CD4-positive, alpha-beta T cell treated with Interleukin-6 for 4 hours (primary cell): ENCODE measurements at regions not wholly inside any gene's neighbourhood (a gene's known extent, or its start where the extent isn't known, plus 50 kb on each side); places are given as distances from the start of the nearest gene placed in this dataset.

ENCODE experiments used
- DNase-seq: peaks from one replicate; pipeline ENCODE4 v3.0.0-alpha.2; 2020; ENCODE audit warnings: mixed read lengths

- no peak for DNase-seq
These were observed 450.3 kb upstream of the THRB start for GRCh38 chr3:24944805-24945520.

DNA sequence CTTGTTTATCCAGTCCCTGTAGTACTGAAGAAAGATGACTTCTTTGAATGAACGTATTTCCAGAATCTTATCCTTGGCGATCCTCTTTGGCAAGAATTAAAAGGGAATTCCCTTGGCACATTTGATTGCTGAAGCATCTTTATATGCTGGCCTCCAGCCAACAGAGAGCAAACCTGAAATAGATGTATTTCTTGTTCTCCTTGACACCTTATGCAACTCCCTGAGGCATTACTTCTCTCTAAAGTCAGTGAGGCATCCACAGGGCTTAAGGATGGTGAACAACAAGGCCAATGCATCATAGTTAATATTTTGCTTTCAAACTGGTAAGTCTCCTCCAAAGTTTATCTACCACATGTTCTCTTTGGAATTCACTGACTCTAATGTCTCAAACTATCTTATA lies 450.9 kb upstream of the THRB start:
- no peak for DNase-seq

DNA sequence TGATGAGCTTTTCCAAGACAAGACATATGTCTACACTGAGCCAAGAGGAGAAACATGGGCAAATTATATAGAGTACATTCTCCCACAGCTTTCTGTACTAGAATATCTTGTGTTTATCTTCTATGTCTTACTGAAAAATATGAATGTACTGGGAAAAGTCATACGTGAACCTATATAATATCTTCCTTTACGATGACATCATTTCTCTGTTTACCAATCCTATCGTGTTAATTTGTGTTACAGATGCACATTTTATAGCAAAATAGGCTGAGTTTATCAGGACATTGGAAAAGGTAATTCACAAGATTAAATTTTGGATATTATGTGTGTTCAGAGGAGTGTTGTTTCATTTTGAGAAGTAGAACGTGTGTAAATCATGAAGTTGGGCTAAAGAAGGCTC lies 452.5 kb upstream of the THRB start:
- no peak for DNase-seq

- DNase-seq = no peak
These were observed 456.5 kb upstream of the THRB start for GRCh38 chr3:24951180-24951579.

DNA sequence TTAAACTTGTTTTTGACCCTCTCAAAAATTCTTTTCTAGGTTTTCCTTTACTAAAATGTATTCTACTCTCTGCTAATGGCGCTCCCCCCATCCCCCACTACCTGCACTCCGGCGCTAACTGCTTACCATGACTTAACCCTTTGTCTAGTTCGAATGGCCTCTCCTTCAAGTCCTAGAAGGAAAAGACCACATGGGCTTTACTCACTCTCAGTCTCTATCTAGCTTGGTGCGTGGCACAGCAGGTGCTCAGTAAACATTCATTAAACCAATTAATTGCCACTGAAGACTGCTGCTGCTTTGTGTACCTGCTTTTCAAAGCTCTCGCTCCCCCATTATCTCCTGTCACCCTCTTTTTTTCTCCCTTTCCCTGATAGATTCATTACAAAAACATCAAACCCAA lies 457.7 kb upstream of the THRB start:
- no peak for DNase-seq

DNA sequence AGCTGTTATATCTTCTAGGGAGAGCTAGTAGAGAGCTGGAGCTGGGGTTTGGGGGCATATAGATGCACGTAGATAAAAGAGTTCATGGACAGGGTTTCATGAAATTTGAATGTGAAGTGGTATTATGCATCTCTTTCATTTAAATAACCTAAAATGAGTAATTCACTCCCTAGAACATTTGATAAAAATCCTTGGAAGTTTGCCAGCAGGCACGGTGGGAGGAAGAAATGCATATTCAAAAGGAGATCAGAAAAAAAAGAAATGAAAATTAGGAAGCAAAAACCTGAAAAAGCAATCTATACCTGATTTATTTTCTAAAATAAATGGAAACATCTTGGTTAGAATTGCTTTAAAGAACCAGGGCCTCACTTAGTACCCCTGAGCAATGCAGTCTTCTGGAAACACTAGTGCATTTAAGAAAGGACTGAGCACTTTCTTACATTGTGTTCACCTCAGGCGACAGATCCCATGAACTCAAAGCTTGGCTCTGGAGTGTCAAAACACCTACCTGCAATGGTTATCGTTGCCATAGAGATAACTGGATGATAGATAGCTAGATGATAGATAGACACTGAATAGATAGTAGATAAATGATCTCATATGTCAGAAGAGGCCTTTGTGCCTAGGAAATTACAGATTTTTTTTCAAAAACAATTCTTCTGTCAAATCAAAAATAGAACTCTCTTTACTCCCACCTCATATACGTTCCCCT lies 458.6 kb upstream of the THRB start:
- no peak for DNase-seq

GRCh38 chr3:24956613-24957012 lies 462.0 kb upstream of the THRB start:
- DNase-seq = no peak

- no peak for DNase-seq
These were observed 463.6 kb upstream of the THRB start for GRCh38 chr3:24958271-24958670.

- no peak for DNase-seq
These were observed 464.3 kb upstream of the THRB start for GRCh38 chr3:24958910-24959447.

DNA sequence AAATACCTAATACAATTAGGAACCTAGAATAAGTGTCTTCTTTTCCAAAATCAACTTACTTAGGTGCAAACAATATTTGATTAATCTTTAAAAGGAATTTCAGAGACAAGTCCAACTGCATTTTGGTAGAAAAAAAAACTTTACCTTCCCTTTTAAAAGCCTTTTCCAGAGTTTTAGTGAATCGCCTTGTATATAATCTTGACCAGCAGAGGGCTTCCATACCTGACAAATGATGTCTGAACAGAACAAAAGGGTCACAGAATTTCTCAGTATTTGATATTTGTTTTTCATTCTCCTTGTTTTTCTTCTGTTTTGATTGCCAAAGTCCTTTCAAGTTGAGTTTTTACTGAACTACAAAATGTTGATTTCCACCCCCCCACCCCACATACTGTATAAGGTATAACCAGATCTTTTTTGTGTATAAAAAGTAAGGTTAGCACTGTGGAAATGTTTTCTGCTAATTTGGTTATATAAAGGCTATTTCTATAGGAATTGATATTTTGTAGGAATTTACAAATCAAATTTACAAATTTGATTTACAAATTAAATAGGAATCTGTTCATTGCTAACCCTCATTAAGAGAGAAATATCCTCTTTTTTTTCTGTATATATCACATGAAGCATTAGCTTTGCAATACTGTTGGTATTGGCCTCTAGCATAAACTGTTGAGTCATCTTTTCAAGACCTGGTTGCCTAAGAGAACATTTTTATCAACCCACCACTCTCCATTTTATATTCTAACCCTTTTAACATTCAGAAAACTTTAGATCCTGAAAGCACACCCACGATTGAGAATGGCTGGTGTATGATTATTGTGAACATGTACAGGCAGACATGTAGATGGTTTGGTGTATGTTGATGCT lies 464.1 kb upstream of the RARB start:
- no peak for DNase-seq

DNA sequence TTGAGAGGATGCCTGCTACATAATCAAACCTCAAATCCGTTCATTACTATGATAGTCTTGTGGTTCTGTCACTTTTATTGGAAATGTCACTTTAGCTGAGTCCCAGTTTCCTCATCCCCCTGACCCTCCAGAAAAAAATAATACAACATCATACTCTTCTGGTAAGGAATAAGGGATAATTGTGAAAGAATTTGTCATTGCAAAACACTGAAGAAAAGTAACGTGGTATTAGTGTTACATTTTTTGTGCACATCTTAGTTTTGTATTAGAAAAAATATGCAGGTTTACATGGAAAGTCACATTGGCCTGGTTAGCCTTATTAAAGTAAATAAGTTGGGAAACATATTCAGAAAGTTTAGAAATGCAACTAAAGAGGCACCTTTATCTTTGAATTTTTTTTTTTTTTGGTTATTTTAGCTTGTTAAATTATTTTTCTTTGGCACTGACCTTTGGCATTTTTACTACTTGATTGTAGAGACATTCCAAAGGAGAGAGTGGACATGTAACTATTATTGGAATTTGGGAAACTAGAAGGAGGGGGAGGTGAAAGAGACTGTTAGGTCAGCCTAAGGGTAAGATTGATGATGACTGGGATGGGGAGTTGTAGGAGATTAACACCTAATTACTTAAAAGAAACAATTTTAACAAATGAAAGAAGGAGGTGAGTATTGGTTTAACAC lies 462.2 kb upstream of the RARB start:
- no peak for DNase-seq

GRCh38 chr3:24968036-24968435 lies 460.0 kb upstream of the RARB start:
- no peak for DNase-seq

- no peak for DNase-seq
These were observed 455.6 kb upstream of the RARB start for GRCh38 chr3:24972491-24972890.

- DNase-seq = no peak
These were observed 446.8 kb upstream of the RARB start for GRCh38 chr3:24981309-24981708.

- no peak for DNase-seq
These were observed 446.1 kb upstream of the RARB start for GRCh38 chr3:24981924-24982323.

DNA sequence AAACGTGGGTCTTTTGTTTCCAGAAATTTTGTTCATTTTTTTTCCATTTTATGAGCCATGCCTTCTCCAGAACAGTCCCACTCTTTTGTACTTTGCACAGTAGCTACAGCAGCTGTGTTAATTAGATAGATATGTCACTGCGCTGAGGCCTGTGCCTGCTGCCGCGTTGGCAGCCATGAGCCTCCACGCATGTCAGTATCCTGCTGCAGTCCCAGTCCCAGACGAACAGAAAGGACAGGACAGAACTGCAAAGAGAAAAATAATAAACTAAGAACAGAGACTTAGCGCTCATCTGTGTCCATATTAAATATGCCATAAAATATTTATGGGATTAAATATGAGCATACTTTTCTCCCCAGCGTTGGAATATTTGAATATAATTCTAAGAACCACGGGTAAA lies 442.4 kb upstream of the RARB start:
- no peak for DNase-seq

DNA sequence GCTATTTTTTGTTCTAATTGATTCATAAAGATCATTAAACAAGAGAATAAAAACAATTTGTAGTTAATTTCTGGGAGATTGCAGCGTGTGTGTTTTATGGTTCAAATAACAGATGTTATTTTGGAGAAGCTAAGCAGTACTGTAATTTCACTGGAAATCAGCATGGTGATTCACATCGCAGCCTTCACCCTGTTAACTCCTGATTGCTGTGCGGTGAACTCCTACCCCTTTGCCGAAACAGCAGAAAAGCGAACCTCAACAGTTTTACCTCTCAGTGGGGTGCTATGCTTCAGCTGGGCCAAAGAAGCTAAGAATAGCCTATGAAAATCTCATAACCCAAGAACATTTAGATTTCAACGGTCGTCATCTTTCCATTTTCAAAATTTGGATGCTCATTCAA lies 441.5 kb upstream of the RARB start:
- no peak for DNase-seq

GRCh38 chr3:24999357-24999756 lies 428.7 kb upstream of the RARB start:
- DNase-seq = no peak

DNA sequence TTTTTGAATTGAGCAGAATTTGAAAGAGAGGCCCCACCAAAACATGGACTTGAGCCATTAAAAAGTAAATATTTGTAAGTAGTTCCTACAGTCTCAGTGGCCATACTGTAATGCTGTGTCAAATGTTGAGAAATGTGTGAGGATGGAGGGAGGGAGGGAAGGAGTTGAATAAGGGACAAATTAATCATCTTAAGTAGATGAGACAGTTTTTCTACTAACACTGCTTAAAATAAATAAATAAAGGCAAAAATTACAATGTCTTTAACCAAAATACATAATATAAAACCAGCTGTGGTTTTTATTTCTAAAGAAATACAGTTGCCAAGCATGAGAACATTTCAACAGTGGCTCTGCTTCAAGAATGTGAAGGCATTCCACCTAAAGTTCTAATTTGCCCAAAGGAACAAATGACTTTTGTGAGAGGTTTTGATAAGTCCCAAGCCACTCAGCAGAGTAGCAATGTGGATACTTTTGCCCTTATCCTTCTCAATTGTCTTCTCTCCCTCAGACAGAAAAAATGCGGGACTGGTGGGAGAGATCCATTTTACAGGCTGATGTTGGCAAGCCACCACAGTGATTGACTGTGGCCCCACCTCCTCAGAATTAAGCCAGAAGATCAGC lies 427.0 kb upstream of the RARB start:
- DNase-seq = no peak

GRCh38 chr3:25002052-25002451 lies 426.0 kb upstream of the RARB start:
- DNase-seq = no peak

DNA sequence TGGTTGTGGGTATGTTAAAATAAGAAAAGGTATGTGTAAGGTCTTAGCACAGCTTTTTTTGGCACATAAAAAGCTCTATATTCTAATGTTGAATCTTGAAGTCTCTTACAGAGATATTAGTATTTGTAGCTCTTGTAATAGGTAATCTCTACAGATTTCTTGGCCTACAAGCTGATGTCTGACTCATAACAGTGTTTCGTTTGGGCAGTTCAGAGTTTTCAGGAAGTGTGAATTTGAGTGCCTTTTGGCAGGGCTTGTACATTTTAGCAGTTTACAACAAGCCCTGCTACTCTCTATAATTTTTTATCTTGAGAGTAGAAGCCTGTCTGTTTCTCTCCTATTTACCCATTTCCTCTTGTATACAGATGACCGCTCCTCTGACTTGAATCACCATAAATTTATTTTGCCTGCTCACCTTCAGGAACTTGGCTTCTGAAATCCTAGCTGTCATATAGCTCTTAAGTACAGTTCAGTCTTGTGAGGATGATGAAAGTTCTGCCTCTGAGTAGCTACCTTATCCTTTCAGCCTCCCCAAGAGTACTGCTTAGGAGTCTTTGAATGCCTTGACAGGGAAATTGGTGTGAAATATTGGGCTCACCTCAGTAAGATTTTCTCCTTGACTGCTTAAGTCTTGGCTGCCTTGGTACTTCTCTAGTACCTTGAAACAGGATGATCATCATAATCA lies 419.9 kb upstream of the RARB start:
- DNase-seq = no peak

DNA sequence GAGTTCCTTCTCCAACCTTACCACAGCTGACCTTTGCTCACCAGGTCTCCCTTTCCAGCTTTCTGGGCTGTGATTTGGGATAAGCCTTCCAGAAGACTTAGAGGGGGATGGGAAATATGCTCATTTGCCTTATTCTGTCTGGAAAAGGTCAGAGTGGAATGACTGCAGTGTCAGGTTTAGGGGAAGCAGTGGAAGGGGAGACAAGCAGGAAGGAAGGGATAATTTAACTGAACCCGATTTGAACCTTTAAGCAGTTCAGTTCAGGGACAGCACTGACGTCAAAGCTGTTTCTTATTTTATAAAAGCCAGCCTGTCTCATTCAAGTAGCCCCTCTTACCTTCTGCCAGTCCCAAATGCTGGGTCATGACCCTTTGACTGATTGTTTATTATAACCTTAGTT lies 418.4 kb upstream of the RARB start:
- no peak for DNase-seq
